Epithelial cell of proximal tubule (primary cell): ENCODE measurements at regions not wholly inside any gene's neighbourhood (a gene's known extent, or its start where the extent isn't known, plus 50 kb on each side); places are given as distances from the start of the nearest gene placed in this dataset.

ENCODE experiments used
- DNase-seq: peaks from one replicate; pipeline ENCODE4 v3.0.0-alpha.2; 2011; ENCODE audit warnings: low read depth
- H3K4me3 ChIP-seq: 2 replicates; pipeline ENCODE4 v1.5.1; 2011; ENCODE audit warnings: low read depth, mild to moderate bottlenecking, low read length
- CTCF ChIP-seq: conservative IDR thresholded peaks from 2 replicates; pipeline ENCODE4 v1.5.1; 2012; ENCODE audit warnings: low read depth, mild to moderate bottlenecking, low read length

GRCh38 chr4:129604632-129605255 lies 508.8 kb downstream of the C4orf33 start:
- no peak for DNase-seq
- no peak for TF ChIP-seq CTCF
- no peak overlapping the region for H3K4me3 ChIP-seq

DNA sequence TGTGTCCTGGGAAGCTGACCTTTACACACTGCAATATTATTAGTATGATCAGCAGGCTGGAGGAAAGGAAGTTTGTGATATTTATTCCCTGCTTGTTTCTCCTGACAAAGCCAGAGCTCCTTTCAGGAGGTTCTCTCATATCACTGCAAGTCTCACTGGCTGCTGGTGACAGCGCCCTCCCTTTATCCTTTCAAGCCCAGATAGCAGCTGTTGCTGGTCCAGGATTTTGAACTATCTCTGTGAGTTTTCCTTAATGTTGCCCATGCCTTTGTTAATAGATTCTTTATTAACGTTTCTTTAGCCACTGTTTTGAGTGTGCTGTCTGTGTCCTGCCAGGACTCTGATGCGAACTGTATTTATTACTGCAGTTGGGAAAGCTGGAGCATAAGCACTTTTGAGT lies 518.7 kb downstream of the C4orf33 start:
- H3K4me3 ChIP-seq, result no peak overlapping the region
- no peak for DNase-seq
- TF ChIP-seq CTCF, result no peak

GRCh38 chr4:129622566-129622965 lies 526.6 kb downstream of the C4orf33 start:
- H3K4me3 ChIP-seq, result no peak overlapping the region
- no peak for TF ChIP-seq CTCF
- no peak for DNase-seq

- no peak for DNase-seq
- TF ChIP-seq CTCF, result no peak
- H3K4me3 ChIP-seq, result no peak overlapping the region
These were observed 527.4 kb downstream of the C4orf33 start for GRCh38 chr4:129623233-129623875.

DNA sequence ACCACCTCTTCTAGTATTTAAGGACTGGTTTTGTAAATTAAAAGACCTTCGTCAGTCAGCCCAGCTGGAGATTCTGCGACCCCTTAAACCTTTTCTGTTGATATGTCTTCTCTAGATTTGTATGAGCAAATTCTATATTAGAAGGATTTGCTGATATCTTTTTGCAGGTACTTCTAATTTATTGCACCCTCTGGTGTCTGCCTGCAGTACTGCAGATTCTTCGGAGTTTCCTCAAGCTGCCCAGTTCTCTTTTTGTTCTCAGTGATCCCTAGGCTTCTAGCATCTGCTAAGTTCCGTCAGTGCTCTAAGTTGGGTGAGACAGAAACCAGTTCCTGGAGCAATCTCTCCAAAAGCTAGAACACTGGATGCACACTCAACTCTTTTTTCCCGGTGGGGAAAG lies 545.2 kb downstream of the C4orf33 start:
- peak; percentile 89 for TF ChIP-seq CTCF
- DNase-seq, result peak; percentile 10
- H3K4me3 ChIP-seq, result no peak overlapping the region

DNA sequence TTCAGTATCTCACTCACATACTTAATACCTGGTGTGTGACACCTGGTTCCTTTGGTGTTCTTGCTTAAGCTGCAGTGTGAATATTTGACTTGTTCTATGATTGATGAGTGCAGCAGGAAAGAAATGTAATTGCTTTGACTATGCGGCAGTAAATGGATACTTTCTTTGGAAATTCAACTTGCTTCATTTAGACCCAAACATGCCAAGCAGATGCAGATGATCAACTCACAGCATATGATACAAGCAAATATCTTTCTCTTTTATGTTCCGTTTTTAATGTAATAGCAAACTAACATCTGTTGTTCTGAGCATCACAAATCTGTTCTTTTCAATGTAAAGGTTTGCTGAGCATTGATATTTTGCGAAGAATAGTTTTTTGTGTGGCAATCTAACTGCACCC lies 549.5 kb downstream of the C4orf33 start:
- DNase-seq, result no peak
- no peak overlapping the region for H3K4me3 ChIP-seq
- TF ChIP-seq CTCF, result no peak

GRCh38 chr4:129668092-129668491 lies 572.1 kb downstream of the C4orf33 start:
- H3K4me3 ChIP-seq, result no peak overlapping the region
- DNase-seq, result no peak
- no peak for TF ChIP-seq CTCF
